ENCODE measurements at regions not wholly inside any gene's neighbourhood (a gene's known extent, or its start where the extent isn't known, plus 50 kb on each side); places are given as distances from the start of the nearest gene placed in this dataset.
"Not testable (repeated sequence)": the region's sequence is repeated elsewhere in the genome, so short reads cannot be mapped to it uniquely, and the experiment has no call there.

DNA sequence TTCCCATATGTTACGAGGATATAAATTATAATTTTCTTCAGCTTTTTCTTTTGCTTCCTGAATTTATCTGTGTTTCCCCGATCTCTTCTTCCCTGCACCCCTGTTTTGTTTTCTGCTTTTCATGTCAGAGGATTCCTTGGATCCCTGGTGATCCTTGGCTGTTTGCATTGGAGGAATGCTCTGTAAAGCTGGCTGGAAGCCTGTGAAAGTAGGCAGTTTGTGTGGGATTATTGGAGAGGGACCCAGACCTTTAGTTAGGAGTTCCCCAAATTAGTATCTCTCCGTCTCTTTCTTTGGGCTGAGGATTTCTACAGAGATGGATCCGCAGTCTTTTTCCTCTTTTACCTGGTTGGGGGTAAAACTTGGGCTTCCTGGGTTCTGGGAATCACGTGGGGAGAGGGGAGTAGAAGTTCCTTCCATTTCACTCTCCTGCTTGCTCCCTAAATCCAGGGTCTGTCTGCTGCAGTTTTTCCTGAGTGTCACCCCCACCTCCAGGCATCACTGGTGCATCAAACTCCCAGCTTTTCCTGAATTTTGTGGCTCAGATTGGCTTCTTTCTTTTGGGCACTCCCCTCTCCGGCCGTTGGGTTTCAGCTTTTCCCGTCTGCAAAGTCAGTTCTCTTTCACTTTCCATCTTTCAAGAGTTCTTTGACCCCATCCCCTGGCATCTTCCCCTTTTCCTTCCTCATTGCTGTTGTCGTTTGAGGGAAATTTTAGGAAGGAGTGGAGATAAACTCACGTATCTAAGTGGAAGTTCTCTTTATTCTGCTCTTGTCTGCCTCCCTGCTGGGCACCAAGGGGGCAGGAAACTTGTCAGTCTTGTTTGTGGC, 79.1 kb upstream of the ALX4 start:
- no peak for ATAC-seq

DNA sequence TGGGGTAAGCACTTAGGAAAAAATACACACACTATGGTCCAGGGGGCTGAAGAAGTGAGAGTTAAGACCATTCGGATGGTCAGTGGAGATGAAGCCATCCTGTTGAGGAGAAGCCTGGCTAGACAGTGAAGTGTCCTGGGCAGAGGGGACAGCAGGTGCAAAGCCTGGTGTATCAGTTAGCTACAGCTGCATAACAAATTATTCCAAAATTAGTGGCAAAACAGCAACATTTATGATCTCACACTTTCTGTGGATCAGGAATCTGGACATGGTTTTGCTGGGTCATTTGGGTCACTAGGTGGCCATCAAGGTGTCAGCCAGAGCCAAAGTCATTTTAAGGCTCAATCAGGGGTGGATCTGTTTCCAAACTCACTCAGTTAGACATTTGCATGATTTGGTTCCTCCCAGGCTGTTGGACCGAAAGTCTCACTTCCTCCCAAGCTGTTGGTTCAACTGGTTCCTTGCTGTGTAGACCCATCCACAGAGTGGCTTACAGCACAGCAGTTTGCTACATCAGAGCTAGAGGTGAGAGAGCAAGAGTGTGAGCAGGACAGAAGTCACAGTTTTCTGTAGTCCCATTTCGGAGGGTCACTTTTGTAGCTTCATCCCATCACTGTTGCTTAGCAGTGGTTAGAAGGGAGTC, 80.1 kb upstream of the ALX4 start:
- no peak for ATAC-seq

DNA sequence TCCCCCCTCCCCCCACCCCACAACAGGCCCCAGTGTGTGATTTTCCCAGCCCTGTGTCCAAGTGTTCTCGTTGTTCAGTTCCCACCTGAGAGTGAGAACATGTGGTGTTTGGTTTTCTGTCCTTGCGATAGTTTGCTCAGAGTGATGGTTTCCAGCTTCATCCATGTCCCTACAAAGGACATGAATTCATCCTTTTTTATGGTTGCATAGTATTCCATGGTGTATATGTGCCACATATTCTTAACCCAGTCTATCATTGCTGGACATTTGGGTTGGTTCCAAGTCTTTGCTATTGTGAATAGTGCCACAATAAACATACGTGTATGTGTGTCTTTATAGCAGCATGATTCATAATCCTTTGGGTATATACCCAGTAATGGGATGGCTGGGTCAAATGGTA, 81.1 kb upstream of the ALX4 start:
- not testable (repeated sequence) for ATAC-seq

DNA sequence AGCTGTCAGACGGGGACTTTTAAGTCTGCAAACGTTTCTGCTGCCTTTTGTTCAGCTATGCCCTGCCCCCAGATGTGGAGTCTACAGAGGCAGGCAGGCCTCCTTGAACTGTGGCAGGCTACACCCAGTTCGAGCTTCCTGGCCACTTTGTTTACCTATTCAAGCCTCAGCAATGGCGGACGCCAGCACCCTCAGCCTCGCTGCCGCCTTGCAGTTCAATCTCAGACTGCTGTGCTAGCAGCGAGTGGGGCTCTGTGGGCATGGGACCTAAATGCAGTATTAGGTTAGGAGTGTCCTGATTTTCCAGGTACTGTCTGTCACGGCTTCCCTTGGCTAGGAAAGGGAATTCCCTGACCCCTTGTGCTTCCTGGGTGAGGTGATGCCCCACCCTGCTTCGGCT, 86.8 kb upstream of the ALX4 start:
- not testable (repeated sequence) for ATAC-seq

DNA sequence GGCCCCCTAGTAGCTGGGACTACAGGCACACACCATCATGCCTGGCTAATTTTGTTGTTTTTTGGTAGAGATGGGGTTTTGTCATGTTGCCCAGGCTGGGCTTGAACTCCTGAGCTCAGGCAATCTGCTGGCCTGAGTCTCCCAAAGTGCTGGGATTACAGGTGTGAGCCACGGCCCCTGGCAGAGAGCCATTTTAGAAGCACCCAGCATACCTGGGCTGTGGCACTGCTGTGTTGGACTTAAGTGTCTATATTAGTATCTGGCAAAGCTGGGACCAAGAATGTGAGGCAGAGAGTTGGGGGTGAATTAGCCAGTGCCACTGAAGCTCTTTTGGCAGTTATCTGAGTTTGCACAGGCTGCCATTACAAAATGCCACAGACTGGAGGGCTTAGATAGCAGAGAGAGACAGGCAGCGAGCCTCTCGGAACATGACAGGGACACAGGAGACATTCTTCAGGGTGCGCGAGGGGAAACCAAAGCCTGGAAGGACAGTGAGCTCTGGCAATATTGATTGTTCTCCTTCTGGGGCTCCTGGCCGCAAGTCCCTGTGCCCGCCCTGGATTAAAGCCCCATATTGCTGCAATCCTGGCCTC, 87.7 kb upstream of the ALX4 start:
- no peak for ATAC-seq

DNA sequence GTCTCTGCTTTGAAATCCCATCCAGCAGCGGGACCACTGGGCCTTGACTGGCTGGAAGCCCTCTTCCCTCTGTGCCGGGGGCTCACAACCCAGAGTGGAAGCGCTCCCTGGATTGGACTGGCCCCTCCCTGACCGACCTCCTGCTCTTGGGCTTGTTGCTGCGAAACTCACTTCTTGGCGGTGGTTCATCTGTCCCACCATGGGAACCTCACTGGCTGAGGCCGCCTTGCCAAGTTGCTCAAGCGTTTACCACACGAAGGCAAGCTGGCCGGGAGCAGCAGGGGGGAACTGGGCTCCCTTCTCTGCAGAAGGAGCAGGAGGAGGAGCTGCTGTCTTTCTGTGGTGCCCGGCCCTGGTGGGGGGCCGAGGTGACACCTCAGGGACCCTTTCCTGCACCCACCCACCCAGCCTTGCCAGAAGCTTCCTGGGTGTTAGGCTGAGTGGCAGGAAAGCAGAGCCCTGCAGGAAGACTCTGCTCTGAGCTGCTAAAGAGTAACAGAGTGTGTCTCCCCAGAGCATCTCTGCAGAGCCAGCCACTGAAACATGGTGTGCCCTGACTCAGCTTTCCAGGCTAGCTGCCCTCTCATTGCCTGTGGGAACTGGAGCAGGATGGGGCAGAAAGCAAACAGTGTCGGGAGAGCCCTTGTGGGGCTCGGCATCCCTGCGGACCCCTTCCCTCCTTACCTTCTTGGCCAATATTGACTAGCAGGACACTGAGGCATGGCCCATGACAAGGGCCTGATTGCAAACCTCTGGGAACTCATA, 88.5 kb upstream of the ALX4 start:
- ATAC-seq = no peak

DNA sequence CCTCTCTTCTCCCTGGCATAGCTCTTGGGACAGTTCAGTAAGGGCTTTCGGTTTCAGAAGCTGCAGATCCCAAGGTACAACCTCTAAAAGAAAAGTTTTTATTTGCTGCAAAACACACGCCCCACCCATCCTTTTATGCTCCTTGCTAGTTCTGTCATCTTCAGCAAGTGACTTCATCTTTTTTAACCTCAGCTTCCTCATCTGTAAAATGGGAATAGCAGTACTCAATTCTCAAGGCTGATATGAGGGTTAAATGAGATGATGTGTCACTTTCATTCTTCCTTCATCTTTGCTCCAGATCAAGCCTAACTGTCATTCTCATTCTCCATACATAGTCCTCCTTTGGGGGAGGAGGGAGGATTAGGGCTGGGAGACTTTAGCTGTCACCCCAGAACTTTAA, 90.0 kb upstream of the ALX4 start:
- no peak for ATAC-seq

DNA sequence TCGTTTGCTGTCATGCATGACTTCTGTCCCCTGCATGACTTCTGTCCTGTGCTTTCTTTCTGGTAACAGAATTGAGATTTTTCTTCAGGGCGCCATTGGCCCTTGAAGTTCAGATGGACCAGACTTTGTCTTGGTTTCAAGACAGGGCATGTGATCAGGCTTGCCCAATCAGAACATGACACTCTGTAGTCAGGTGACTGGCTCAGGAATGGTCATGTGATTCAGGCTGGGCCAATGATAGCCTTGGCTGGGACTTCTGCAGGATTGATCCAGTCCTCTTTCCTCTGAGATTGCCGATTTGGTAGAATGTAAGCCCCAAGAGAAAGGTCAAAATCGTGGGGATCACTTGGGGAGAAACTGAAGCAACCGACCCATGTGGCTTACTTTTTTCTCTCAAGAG, 90.5 kb upstream of the ALX4 start:
- ATAC-seq = no peak

DNA sequence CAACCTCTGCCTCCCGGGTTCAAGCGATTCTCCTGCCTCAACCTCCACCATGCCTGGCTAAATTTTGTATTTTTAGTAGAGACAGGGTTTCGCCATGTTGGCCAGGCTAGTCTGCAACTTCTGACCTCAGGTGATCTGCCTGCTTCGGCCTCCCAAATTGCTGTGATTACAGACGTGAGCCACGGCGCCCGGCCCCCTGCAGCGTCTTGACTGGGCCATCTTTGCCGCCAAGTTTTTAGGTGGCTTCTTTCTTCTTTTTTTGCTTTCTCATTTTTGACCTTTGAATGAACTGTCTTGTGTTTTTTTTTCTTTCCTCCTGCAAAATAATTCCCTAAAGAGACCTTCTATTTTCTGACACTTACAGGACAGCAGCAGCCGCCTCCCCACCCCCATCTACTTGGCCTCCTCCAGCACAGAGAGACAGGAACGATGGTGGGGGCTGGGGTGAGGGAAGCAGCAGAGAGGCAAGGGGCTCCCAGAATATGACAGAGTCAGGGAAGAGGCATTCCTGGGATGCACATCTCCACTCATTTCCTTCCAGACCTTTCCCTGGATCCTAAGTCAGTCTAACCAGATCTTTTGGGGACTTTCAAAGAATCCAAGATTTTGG, 92.6 kb upstream of the ALX4 start:
- no peak for ATAC-seq

DNA sequence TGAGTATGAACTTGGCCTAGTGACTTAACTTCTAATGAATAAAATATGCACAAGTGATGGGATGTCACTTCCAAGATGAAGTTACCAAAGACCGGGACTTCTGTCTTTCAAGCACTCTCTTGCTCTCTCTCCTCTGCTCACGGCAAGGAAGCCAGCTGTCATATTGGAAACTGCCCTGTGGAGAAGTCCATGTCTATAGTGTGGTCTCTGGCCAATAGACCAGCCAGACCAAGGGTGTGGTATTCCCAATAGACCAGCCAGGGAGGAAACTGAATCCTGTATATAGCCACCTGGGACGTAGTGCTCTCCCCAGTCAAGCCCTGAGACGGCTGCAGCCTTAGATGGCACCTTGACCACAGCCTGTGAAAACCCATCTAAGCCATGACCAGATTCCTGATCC, 93.2 kb upstream of the ALX4 start:
- no peak for ATAC-seq

DNA sequence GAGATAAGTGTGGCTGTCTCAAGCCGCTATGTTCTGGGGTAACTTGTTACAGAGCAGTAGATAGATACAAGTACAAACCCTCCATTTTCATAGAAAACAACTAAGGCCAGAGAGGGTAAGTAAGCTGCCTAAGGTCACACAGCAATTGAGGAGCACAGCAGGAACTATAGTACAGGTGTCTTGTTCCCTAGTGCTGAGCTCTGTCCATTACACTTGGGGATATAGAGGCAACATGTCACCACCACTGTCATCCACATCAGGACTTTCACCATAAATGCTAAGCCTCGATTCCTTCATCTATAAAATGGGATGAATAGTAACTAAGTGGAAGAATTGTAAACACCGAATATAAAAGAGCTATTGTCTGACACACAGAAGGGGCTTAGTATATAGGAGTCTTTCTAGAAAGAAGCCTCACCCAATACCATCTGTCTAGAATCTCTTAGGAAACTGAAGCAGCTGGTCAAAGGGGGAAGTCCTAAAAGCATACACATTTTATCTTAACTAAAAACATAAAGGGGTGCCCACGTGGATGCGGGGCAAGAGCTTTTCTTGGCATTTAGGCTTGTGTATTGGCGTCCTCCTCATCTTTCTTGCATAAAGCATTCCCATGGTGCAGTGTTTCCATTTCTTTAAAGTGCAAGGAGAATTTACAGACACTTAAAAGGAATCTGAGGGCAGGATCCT, 93.8 kb upstream of the ALX4 start:
- ATAC-seq = no peak

DNA sequence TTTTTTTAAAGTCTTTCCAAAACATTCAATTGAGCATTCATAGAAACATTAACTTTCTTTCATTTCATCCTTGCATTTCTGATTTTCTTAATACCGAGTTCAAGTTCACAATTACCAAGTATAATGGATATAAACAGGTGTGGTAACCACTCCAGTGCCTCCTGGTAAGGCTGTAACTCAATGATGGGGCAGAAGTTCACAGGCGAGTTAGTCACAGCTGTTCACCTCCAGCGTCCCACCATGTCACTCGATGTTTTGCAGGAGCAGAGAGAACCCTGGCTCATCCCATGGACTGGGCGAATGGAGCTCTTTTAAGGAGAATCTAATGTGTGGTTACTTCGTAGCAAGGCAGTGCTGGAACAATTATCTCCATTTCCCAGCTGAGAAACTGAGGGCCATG, 94.4 kb upstream of the ALX4 start:
- no peak for ATAC-seq

DNA sequence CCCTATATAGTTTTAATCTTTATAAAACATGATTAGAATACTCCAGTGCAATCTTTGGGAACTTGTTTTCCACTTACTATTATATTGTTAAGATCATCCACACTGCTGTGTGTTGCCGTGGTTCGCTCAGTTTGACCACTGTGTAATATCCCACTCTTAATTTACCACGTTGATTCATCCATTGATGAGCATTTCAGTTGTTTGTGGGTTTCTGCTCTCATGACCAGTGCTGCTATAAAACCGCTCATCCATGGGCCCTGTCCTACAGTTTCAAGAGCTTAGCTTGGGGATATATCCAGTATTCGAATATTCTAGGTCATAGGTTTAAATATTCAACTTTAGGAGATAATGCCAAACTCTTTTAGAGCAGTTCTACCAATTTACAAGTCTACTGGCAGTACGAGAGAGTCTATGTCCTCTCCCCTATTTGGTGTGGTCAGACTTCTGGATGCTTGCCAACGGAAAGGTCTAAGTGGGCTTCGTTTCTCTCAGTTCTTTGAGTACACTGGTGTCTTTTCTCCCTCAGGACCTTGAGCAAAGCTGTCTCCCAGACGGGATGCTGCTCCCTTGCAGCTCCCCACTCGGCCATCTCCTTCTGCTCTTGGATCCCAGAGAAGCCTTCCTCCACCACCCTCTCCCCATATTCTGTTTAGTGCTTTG, 94.9 kb upstream of the ALX4 start:
- no peak for ATAC-seq

DNA sequence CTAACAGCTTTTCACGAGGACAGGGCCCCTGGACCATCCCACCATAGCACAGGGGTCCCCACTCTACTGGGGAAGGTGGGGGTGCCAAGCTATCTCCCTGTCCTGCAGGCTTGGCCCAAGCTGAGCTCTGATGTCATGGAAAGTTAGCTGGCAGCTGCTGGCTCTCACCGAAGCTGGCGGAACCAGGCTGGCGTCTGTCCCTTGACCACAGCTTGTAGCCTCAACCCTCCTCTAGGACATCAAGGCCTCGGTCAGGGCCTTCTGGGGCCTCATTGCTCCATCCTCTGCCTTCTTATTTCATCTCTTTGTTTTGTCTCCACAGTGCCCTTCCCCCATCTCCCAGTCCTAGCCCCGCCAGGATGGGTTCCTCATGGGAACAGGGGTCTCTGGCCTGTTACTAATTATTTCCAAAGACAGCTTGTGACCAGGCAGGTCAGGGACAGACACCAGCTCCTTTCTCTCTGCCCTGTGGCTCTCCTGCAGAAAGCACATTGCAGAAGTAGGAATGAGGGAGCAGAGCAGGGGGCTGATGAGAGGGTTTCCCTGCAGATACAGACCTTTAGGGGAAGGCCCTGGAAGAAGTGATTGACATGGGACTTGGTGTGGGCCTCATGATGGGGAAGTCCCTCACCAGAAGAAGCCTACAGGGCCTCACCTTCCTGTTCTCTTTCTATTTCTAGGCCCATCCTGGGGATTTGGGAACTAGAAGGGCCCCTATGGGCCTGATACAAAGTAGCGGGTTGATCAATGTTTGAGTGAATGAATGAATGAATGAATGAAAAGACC, 97.5 kb upstream of the ALX4 start:
- no peak for ATAC-seq

DNA sequence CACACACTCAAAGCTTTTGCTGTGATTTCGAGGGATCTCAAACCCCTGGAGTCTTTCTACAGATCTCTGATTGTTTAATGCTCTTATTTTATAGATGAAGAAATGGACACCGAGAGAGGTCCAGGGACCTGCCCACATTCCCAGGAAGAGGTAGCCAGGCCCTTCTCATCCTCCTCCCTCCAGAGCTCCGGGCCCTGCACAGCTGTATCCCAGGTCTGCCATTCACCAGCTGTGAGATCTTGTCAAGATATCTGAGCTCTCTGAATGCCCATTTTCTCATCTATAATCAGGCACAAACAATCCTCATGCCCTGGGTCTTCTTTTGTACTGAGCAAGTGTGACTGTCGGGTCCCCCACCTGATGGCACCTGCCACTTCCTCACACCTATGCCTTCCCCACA, 98.2 kb upstream of the ALX4 start:
- ATAC-seq = no peak

DNA sequence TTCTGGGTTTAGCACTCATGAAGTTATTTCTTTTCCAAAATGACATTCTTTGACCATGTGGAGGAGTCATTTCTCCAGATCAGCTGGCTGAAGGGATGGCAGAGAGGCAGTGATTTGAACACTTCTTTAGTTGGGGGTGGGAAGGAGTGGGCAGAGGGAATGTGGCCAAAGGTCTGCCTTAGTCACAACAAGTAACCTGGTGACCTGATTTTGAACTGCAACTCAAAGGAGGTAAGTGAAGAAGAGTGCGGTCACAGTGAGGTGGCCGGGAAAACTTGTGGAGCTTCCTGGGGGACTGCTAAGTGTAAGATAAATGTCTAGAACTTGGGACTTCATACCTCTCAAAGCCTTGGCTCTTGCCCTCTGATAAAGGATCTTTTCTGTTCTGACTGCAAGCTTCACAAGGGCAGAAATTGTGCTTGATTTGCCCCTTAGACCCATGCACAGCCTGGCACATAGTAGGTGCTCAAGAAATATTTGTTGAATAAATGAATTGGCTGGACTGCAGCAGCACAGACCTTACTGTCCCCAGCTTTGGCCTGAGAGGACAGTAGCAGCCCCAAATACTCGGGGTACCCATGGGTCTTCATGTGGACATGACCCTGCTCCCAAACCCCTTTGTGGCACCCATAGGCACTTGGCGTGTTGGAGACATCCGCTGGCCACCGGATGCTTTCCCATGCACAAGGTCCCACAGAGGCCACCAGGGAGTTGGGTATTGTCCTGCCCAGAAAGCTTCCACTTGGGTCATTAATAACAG, 99.0 kb upstream of the ALX4 start:
- ATAC-seq = no peak

DNA sequence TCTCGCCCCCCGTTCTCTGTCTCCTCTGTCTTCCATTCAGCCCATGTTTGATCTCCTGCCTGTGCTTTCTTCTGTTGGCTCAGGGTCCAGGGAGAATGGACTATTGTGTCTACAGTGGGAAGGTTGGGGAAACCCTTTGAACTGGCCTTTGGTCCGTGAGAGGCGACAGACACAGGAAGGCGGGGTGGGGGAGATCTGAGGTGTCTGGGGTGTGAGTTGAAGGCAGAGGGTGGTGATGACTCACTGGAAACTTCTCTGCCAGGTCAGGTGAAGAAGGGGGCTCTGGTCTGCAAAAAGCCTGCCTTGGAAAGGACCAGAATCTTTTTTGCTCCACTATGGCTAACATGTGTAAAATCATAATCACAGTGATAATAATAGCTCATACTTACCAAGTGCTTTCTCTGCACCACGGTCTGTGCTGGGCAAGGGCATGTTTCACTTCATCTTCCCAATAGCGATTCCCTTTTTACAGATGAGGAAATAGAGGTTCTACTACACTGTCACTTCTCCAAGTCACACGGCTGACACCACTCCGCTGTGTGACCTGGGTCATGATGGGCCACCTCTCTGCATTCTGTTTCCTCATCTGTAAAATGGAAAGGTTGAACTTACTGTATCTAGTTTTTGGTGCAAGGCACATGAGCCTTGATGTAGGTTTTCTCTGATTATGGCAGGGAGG, 99.8 kb upstream of the ALX4 start:
- no peak for ATAC-seq

DNA sequence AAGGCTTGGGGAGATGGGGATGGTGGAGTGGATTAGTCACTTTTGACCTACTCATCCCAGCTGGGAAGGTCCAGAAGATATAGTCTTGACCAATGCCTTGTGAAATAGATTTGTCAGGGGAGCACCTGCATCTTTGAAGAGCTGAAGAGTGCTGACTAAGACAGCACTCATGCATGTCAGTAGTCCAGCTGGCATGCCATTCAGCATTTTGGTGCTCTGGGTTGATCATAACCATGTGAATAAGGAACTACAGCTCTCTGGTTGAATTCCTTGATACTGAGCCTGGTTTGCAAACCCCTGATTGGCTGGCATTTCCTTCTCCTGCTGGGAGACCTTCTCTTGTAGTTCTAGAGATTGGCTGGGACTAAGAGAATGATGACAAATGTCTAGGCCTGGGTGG, 106.8 kb upstream of the ALX4 start:
- ATAC-seq = no peak

DNA sequence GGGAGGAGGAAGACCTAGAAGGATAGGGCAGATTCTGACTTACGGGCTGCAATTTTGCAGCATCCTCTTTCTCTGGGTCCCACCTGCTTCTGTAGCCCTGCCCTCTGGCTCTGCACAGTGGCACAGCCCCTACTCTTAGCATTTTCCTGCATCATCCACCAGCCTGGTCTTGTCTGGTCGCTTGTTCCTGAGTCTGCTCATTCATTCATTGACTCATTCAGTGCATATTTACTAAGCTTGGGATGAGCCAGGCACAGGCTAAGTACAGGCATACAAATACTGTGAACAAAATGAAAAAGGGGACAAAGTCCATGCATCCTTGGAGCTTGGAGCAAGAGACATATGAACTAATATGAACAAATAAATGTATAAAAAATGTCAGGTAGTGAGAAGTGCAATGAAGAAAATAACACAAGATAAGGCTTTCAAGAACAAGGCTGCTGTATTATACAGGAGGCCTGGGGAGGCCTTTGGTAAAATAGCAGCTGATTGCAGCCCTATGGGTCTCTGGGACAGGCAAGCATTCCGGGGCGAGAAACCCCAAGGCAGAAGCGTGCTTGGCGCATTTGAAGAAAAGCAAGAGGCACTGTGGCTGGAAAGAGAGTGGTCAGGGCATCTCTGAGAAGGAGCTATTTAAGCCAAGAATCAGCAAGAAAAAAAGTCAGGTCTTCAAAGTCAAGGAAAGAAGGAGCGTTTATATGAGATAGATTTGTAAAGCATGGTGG, 108.0 kb upstream of the ALX4 start:
- ATAC-seq = no peak
